Endodermal cell (in vitro differentiated cells): ENCODE measurements at regions not wholly inside any gene's neighbourhood (a gene's known extent, or its start where the extent isn't known, plus 50 kb on each side); places are given as distances from the start of the nearest gene placed in this dataset.

Experiments used
- DNase-seq: peaks from one replicate; pipeline ENCODE4 v3.0.0-alpha.2; 2017
- H3K27ac ChIP-seq: 2 replicates; pipeline ENCODE4 v1.5.1; 2013; ENCODE audit warnings: mild to moderate bottlenecking, low read depth, low read length, moderate library complexity
- H3K27me3 ChIP-seq: 2 replicates; pipeline ENCODE4 v1.6.1; 2013; ENCODE audit warnings: mild to moderate bottlenecking, low read length, moderate library complexity; ENCODE audit not compliant: insufficient read depth, control insufficient read depth, poor library complexity, severe bottlenecking
- H3K36me3 ChIP-seq: 2 replicates; pipeline ENCODE4 v1.7.0; 2013; ENCODE audit warnings: mild to moderate bottlenecking, low read length, moderate library complexity; ENCODE audit not compliant: control insufficient read depth, insufficient read depth
- H3K4me1 ChIP-seq: one replicate; pipeline ENCODE4 v1.7.0; 2013; ENCODE audit warnings: low read length; ENCODE audit not compliant: control insufficient read depth, insufficient read depth
- H3K4me3 ChIP-seq: 2 replicates; pipeline ENCODE4 v1.5.1; 2013; ENCODE audit warnings: mild to moderate bottlenecking, low read length, moderate library complexity
- H3K9ac ChIP-seq: 2 replicates; pipeline ENCODE4 v1.6.1; 2013; ENCODE audit warnings: mild to moderate bottlenecking, low read length, moderate library complexity; ENCODE audit not compliant: poor library complexity, severe bottlenecking; ENCODE audit errors: extremely low read depth
- H3K9me3 ChIP-seq: 2 replicates; pipeline ENCODE4 v1.6.1; 2013; ENCODE audit warnings: mild to moderate bottlenecking, low read length, moderate library complexity; ENCODE audit not compliant: control insufficient read depth
- H3K27ac Mint-ChIP-seq: 2 replicates; pipeline ENCODE4 v1.8.0; 2020; ENCODE audit warnings: mixed read lengths
- H3K27me3 Mint-ChIP-seq: 2 replicates; pipeline ENCODE4 v1.8.0; 2021; ENCODE audit warnings: mild to moderate bottlenecking, mixed read lengths; ENCODE audit not compliant: insufficient read depth
- H3K36me3 Mint-ChIP-seq: 2 replicates; pipeline ENCODE4 v1.8.0; 2020; ENCODE audit warnings: low read depth, mixed read lengths
- H3K4me1 Mint-ChIP-seq: 2 replicates; pipeline ENCODE4 v1.8.0; 2020; ENCODE audit warnings: mixed read lengths
- H3K4me3 Mint-ChIP-seq: 2 replicates; pipeline ENCODE4 v1.8.0; 2020; ENCODE audit warnings: mild to moderate bottlenecking, moderate library complexity, mixed read lengths
- H3K9me3 Mint-ChIP-seq: 2 replicates; pipeline ENCODE4 v1.8.0; 2020; ENCODE audit warnings: mild to moderate bottlenecking, mixed read lengths
- CTCF ChIP-seq: fragments of 200-600 bp; sonication (generic); conservative IDR thresholded peaks from 2 replicates; pipeline ENCODE4 v1.5.0; 2021; ENCODE audit warnings: antibody characterized with exemption, mild to moderate bottlenecking
- WGBS, 2 experiments: methylation state at CpG; one replicate each; pipeline versions ENCODE4 v1.1.5 to v1.1.7; 2013; ENCODE audit warnings: missing lambda C conversion rate in 2 of 2, mixed read lengths in 1 of 2; ENCODE audit not compliant: insufficient coverage in 1 of 2, insufficient read length in 1 of 2; 5-methylcytosine and 5-hydroxymethylcytosine counted together

DNA sequence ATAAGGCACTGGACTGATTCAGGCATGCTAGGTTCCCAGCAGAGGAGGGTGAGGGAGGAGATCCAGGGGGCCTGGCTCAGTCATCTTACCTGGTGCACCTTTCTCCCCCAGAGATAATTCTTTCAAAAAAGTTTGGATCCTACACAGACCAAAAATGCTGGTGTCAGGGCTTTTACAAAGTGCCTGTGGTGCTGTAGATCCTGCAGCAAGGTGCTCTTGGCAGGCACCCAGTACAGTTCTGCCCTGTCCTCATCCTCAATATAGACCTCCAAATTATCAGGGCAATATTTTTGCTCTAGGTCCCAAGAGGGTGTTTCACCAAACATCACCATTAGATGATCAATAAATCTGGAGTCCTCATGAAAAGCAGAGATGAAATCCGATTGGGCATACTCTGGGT lies 78.5 kb upstream of the IGFBP3 start:
- Mint-ChIP-seq H3K27ac (no peak overlapping the region), H3K4me1 (no peaks in the 10 kb centered on the region), H3K36me3 (no peaks in the 10 kb centered on the region), H3K27me3 (peaks cover 2% of the 10 kb centered on the region), H3K4me3 (no peak overlapping the region), H3K9me3 (peaks cover 25% of the 10 kb centered on the region)
- Histone ChIP-seq H3K4me1 (no peaks in the 10 kb centered on the region), H3K36me3 (no peaks in the 10 kb centered on the region), H3K4me3 (no peak overlapping the region), H3K27me3 (no peaks in the 10 kb centered on the region), H3K9ac (no peak overlapping the region), H3K9me3 (peaks cover 17% of the 10 kb centered on the region), H3K27ac (no peak overlapping the region)
- no peak for DNase-seq
- 71 to 76% methylated on average over 1 of the region's 1 CpG for WGBS, 2 experiments
- no peak for TF ChIP-seq CTCF

- H3K27ac ChIP-seq = no peak overlapping the region
- no peak overlapping the region for H3K9ac ChIP-seq
- Mint-ChIP-seq H3K36me3 (no peaks in the 10 kb centered on the region), H3K27ac (no peak overlapping the region), H3K27me3 (peaks cover 2% of the 10 kb centered on the region), H3K9me3 (peaks cover 25% of the 10 kb centered on the region), H3K4me1 (peaks cover 2% of the 10 kb centered on the region), H3K4me3 (no peak overlapping the region)
- no peaks in the 10 kb centered on the region for H3K27me3 ChIP-seq
- no peak for DNase-seq
- H3K9me3 ChIP-seq = peaks cover 17% of the 10 kb centered on the region
- H3K4me1 ChIP-seq = no peaks in the 10 kb centered on the region
- H3K36me3 ChIP-seq = no peaks in the 10 kb centered on the region
- no peak for TF ChIP-seq CTCF
- 82% methylated on average over 1 of the region's 1 CpG; no CpG with 5 or more reads in 1 of the 2 experiments for WGBS, 2 experiments
- H3K4me3 ChIP-seq = no peak overlapping the region
These were observed 77.4 kb upstream of the IGFBP3 start for GRCh38 chr7:45998506-45998905.

GRCh38 chr7:45993621-45994020 lies 72.5 kb upstream of the IGFBP3 start:
- Mint-ChIP-seq H3K4me1 (peaks cover 16% of the 10 kb centered on the region), H3K36me3 (no peaks in the 10 kb centered on the region), H3K27ac (no peak overlapping the region), H3K9me3 (peaks cover 25% of the 10 kb centered on the region), H3K4me3 (no peak overlapping the region), H3K27me3 (peaks cover 2% of the 10 kb centered on the region)
- Histone ChIP-seq H3K27ac (no peak overlapping the region), H3K9me3 (peaks cover 17% of the 10 kb centered on the region), H3K9ac (no peak overlapping the region), H3K4me3 (no peak overlapping the region), H3K36me3 (no peaks in the 10 kb centered on the region), H3K4me1 (peaks cover 4% of the 10 kb centered on the region), H3K27me3 (no peaks in the 10 kb centered on the region)
- DNase-seq = no peak
- TF ChIP-seq CTCF = no peak
